Ectodermal cell (in vitro differentiated cells): ENCODE measurements at regions not wholly inside any gene's neighbourhood (a gene's known extent, or its start where the extent isn't known, plus 50 kb on each side); places are given as distances from the start of the nearest gene placed in this dataset.
"Not testable (repeated sequence)": the region's sequence is repeated elsewhere in the genome, so short reads cannot be mapped to it uniquely, and the experiment has no call there.

Source experiments
- H3K27ac ChIP-seq: 2 replicates; pipeline ENCODE4 v1.7.0; 2013; ENCODE audit warnings: mild to moderate bottlenecking, low read depth, low read length; ENCODE audit not compliant: insufficient read depth, poor library complexity, severe bottlenecking
- H3K27me3 ChIP-seq: 2 replicates; pipeline ENCODE4 v1.7.0; 2013; ENCODE audit warnings: mild to moderate bottlenecking, low read length; ENCODE audit not compliant: insufficient read depth, control insufficient read depth, poor library complexity, severe bottlenecking
- H3K36me3 ChIP-seq: one replicate; pipeline ENCODE4 v1.7.0; 2013; ENCODE audit warnings: low read length; ENCODE audit not compliant: control insufficient read depth, insufficient read depth
- H3K4me1 ChIP-seq: one replicate; pipeline ENCODE4 v1.7.0; 2013; ENCODE audit warnings: low read length; ENCODE audit not compliant: control insufficient read depth, insufficient read depth
- H3K4me3 ChIP-seq: 2 replicates; pipeline ENCODE4 v1.7.0; 2013; ENCODE audit warnings: low read depth, low read length, control low read depth; ENCODE audit not compliant: insufficient read depth
- H3K9me3 ChIP-seq: 2 replicates; pipeline ENCODE4 v1.7.0; 2013; ENCODE audit warnings: mild to moderate bottlenecking, low read length, moderate library complexity; ENCODE audit not compliant: control insufficient read depth
- WGBS, 2 experiments: methylation state at CpG; one replicate each; pipeline ENCODE4 v1.1.7; 2013; ENCODE audit warnings: missing lambda C conversion rate in 2 of 2; 5-methylcytosine and 5-hydroxymethylcytosine counted together

GRCh38 chr5:97559827-97560598 lies 377.0 kb upstream of the RIOK2 start:
- WGBS, 2 experiments = 88 to 92% methylated on average over 3 of the region's 3 CpGs
- Histone ChIP-seq H3K4me3 (no peak overlapping the region), H3K36me3 (no peaks in the 10 kb centered on the region), H3K4me1 (no peaks in the 10 kb centered on the region), H3K27me3 (no peaks in the 10 kb centered on the region), H3K27ac (no peak overlapping the region), H3K9me3 (no peaks in the 10 kb centered on the region)

GRCh38 chr5:97560599-97560993 lies 377.5 kb upstream of the RIOK2 start:
- H3K9me3 ChIP-seq = no peaks in the 10 kb centered on the region
- H3K4me3 ChIP-seq = no peak overlapping the region
- H3K4me1 ChIP-seq = no peaks in the 10 kb centered on the region
- H3K27me3 ChIP-seq = no peaks in the 10 kb centered on the region
- no peaks in the 10 kb centered on the region for H3K36me3 ChIP-seq
- 93 to 98% methylated on average over 1 of the region's 1 CpG for WGBS, 2 experiments
- no peak overlapping the region for H3K27ac ChIP-seq

DNA sequence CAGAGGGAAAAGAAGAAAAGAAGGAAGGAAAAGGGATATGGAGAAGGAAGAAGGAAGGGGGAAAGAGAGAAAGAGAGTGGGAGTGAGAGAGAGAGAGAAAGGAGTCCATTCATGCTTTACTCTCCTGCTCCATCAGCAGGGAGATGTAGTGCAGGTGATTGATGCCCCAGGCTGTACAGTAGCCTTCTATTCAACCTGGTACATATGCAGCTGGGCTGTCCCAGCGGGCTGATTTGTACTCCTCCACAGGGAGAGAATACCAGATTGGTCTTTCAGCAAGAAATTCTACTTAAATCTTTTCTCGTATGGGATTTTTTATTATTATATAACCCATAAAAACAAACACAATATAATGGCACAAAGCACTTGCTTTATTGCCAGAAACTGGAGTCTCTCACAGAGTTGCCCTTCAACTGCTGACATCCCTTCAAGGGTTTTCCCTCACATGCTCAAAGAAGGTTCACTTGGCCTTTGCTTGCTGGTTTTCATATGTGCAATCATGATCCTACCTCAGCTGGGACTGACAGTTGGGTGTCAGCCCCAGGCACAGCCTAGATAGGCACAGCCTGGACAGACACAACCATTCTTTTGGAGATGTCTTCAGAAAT lies 380.1 kb upstream of the RIOK2 start:
- 77 to 93% methylated on average over 2 of the region's 2 CpGs for WGBS, 2 experiments
- Histone ChIP-seq H3K4me3 (no peak overlapping the region), H3K4me1 (no peaks in the 10 kb centered on the region), H3K36me3 (no peaks in the 10 kb centered on the region), H3K27ac (no peak overlapping the region), H3K27me3 (no peaks in the 10 kb centered on the region), H3K9me3 (no peaks in the 10 kb centered on the region)

- Histone ChIP-seq H3K4me3 (no peak overlapping the region), H3K36me3 (no peaks in the 10 kb centered on the region), H3K27me3 (no peaks in the 10 kb centered on the region), H3K4me1 (no peaks in the 10 kb centered on the region), H3K27ac (no peak overlapping the region), H3K9me3 (no peaks in the 10 kb centered on the region)
These were observed 385.3 kb upstream of the RIOK2 start for GRCh38 chr5:97568382-97568781.

DNA sequence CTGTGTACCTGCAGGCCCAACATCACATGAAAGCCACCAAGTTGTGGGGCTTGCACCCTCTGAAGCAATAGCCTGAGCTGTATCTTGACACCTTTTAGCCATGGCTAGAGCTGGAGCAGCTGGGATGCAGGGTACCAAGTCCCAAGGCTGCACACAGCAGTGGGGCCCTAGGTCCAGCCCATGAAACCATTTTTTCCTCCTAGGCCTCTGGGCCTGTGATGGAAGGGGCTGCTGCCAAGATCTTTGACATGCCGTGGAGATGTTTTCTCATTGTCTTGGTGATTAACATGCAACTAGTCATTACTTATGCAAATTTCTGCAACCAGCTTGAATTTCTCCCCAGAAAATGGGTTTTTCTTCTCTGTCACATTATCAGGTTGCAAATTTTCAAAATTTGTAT lies 387.2 kb upstream of the RIOK2 start:
- Histone ChIP-seq H3K4me3 (no peak overlapping the region), H3K9me3 (no peaks in the 10 kb centered on the region), H3K36me3 (no peaks in the 10 kb centered on the region), H3K4me1 (no peaks in the 10 kb centered on the region), H3K27me3 (no peaks in the 10 kb centered on the region), H3K27ac (no peak overlapping the region)
- WGBS, 2 experiments = 93 to 97% methylated on average over 1 of the region's 1 CpG

DNA sequence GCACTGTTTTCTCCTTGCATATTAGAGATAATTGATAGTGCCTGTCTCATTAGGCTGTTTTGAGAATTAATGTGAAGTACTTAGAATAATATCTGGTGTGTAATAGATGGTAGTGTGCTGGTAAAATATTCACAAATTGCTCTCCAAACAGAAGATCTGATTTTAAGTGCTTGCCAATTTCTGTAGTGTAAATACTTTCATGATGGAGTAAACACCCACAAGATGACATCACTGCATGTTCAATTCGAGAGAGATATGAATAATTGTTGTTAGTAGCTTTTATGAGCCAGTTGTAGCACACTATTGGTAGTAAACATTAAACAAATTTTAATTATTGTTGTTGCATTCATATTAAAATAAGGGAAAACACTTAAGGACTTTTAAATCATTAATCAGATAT lies 392.3 kb upstream of the RIOK2 start:
- Histone ChIP-seq H3K27ac (no peak overlapping the region), H3K4me1 (peaks cover 3% of the 10 kb centered on the region), H3K9me3 (no peaks in the 10 kb centered on the region), H3K36me3 (no peaks in the 10 kb centered on the region), H3K4me3 (no peak overlapping the region), H3K27me3 (no peaks in the 10 kb centered on the region)
- 86 to 88% methylated on average over 1 of the region's 1 CpG for WGBS, 2 experiments

DNA sequence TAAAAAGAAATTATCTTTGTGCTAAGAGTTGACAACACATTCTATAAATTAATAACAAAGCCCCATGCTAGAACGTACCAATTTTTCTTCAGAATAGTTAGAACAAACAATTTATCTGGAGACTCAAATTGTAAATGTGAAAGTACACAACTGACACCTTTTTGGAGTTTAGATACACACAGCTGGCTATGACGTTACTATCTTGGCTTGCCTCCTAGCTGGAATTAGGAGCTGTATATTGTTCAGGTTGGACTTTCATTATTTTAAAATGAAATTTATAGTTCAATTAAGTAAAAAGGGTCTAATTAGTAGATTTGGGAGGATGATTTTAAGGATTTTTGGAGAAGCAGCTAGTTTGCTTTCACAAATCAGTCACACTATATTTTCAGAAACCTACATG lies 393.9 kb upstream of the RIOK2 start:
- 94 to 96% methylated on average over 2 of the region's 2 CpGs for WGBS, 2 experiments
- H3K4me3 ChIP-seq = no peak overlapping the region

GRCh38 chr5:97579977-97580376 lies 396.9 kb upstream of the RIOK2 start:
- 96 to 98% methylated on average over 22 of the region's 29 CpGs for WGBS, 2 experiments
- not testable (repeated sequence) for H3K4me1 ChIP-seq, H3K9me3 ChIP-seq, H3K4me3 ChIP-seq, H3K36me3 ChIP-seq, H3K27ac ChIP-seq, H3K27me3 ChIP-seq

More for the DNA sequence above, 393.9 kb upstream of the RIOK2 start:
- H3K27ac ChIP-seq = no peak overlapping the region
- H3K27me3 ChIP-seq = no peaks in the 10 kb centered on the region
- H3K9me3 ChIP-seq = no peaks in the 10 kb centered on the region
- peaks cover 3% of the 10 kb centered on the region for H3K4me1 ChIP-seq
- no peaks in the 10 kb centered on the region for H3K36me3 ChIP-seq

- WGBS, 2 experiments = 94 to 97% methylated on average over 2 of the region's 2 CpGs
- H3K36me3 ChIP-seq = no peaks in the 10 kb centered on the region
- H3K9me3 ChIP-seq = no peaks in the 10 kb centered on the region
- H3K4me1 ChIP-seq = peaks cover 3% of the 10 kb centered on the region
- no peak overlapping the region for H3K27ac ChIP-seq
- H3K27me3 ChIP-seq = no peaks in the 10 kb centered on the region
- H3K4me3 ChIP-seq = no peak overlapping the region
These were observed 397.7 kb upstream of the RIOK2 start for GRCh38 chr5:97580746-97581145.

- no CpG with 5 or more reads among the region's 1 CpG for WGBS, 2 experiments
- H3K4me1 ChIP-seq = no peaks in the 10 kb centered on the region
- no peaks in the 10 kb centered on the region for H3K9me3 ChIP-seq
- no peak overlapping the region for H3K4me3 ChIP-seq
- no peak overlapping the region for H3K27ac ChIP-seq
- no peaks in the 10 kb centered on the region for H3K27me3 ChIP-seq
- H3K36me3 ChIP-seq = no peaks in the 10 kb centered on the region
These were observed 408.7 kb upstream of the RIOK2 start for GRCh38 chr5:97591781-97592180.
